Dendritic cell treated with granulocyte-macrophage colony-stimulating factor and Interleukin-4, amounts not matched to agents 40 ng/mL and 50 ng/mL, for 4 days (primary cell): ENCODE measurements at regions not wholly inside any gene's neighbourhood (a gene's known extent, or its start where the extent isn't known, plus 50 kb on each side); places are given as distances from the start of the nearest gene placed in this dataset.

Experiments used
- H3K27ac Mint-ChIP-seq: one replicate; pipeline ENCODE4 v1.8.0; 2022; ENCODE audit warnings: mild to moderate bottlenecking, mixed read lengths
- H3K27me3 Mint-ChIP-seq: one replicate; pipeline ENCODE4 v1.8.0; 2022; ENCODE audit warnings: mild to moderate bottlenecking, mixed read lengths
- H3K36me3 Mint-ChIP-seq: one replicate; pipeline ENCODE4 v1.8.0; 2022; ENCODE audit warnings: low read depth, mixed read lengths
- H3K4me1 Mint-ChIP-seq: one replicate; pipeline ENCODE4 v1.8.0; 2022; ENCODE audit warnings: low read depth, mixed read lengths
- H3K4me3 Mint-ChIP-seq: one replicate; pipeline ENCODE4 v1.8.0; 2022; ENCODE audit warnings: mild to moderate bottlenecking, moderate library complexity, mixed read lengths
- H3K9me3 Mint-ChIP-seq: one replicate; pipeline ENCODE4 v1.8.0; 2022; ENCODE audit warnings: mixed read lengths
- intact Hi-C: fragments of 100-400 bp; cut with micrococcal nuclease; formaldehyde crosslinking; loops from one replicate; pipeline ENCODE4 v1.15.0; 2022

- H3K9me3 Mint-ChIP-seq, result no peaks in the 10 kb centered on the region
- H3K36me3 Mint-ChIP-seq, result no peaks in the 10 kb centered on the region
- H3K27ac Mint-ChIP-seq, result no peak overlapping the region
- no peak overlapping the region for H3K4me3 Mint-ChIP-seq
- intact Hi-C loops, result no loop called here
- no peaks in the 10 kb centered on the region for H3K27me3 Mint-ChIP-seq
- H3K4me1 Mint-ChIP-seq, result no peaks in the 10 kb centered on the region
These were observed 88.9 kb downstream of the RASSF10 start for GRCh38 chr11:13098063-13098462.

GRCh38 chr11:13098616-13099289 is 89.6 kb downstream of the RASSF10 start:
- intact Hi-C loops, result no loop called here
- no peak overlapping the region for H3K27ac Mint-ChIP-seq
- H3K27me3 Mint-ChIP-seq, result no peaks in the 10 kb centered on the region
- no peaks in the 10 kb centered on the region for H3K4me1 Mint-ChIP-seq
- no peaks in the 10 kb centered on the region for H3K9me3 Mint-ChIP-seq
- no peaks in the 10 kb centered on the region for H3K36me3 Mint-ChIP-seq
- H3K4me3 Mint-ChIP-seq, result no peak overlapping the region

- no peaks in the 10 kb centered on the region for H3K36me3 Mint-ChIP-seq
- intact Hi-C loops, result no loop called here
- H3K4me3 Mint-ChIP-seq, result no peak overlapping the region
- H3K9me3 Mint-ChIP-seq, result no peaks in the 10 kb centered on the region
- peaks cover 9% of the 10 kb centered on the region for H3K4me1 Mint-ChIP-seq
- H3K27ac Mint-ChIP-seq, result no peak overlapping the region
- peaks cover 3% of the 10 kb centered on the region for H3K27me3 Mint-ChIP-seq
These were observed 92.8 kb downstream of the RASSF10 start for GRCh38 chr11:13101644-13102512.

GRCh38 chr11:13102513-13102840 is 93.4 kb downstream of the RASSF10 start:
- intact Hi-C loops, result no loop called here
- peaks cover 9% of the 10 kb centered on the region for H3K4me1 Mint-ChIP-seq
- H3K36me3 Mint-ChIP-seq, result no peaks in the 10 kb centered on the region
- H3K27me3 Mint-ChIP-seq, result peaks cover 3% of the 10 kb centered on the region
- no peaks in the 10 kb centered on the region for H3K9me3 Mint-ChIP-seq
- H3K27ac Mint-ChIP-seq, result no peak overlapping the region
- H3K4me3 Mint-ChIP-seq, result no peak overlapping the region

- Mint-ChIP-seq H3K9me3 (no peaks in the 10 kb centered on the region), H3K4me1 (peaks cover 9% of the 10 kb centered on the region), H3K36me3 (no peaks in the 10 kb centered on the region), H3K27ac (no peak overlapping the region), H3K27me3 (peaks cover 4% of the 10 kb centered on the region), H3K4me3 (no peak overlapping the region)
- intact Hi-C loops, result no loop called here
These were observed 93.9 kb downstream of the RASSF10 start for GRCh38 chr11:13102865-13103539.

GRCh38 chr11:13103962-13104554 is 94.9 kb downstream of the RASSF10 start:
- Mint-ChIP-seq H3K27ac (no peak overlapping the region), H3K27me3 (peaks cover 4% of the 10 kb centered on the region), H3K9me3 (no peaks in the 10 kb centered on the region), H3K36me3 (no peaks in the 10 kb centered on the region), H3K4me1 (peaks cover 9% of the 10 kb centered on the region), H3K4me3 (no peak overlapping the region)
- intact Hi-C loops, result no loop called here

GRCh38 chr11:13104619-13105236 is 95.6 kb downstream of the RASSF10 start:
- Mint-ChIP-seq H3K36me3 (no peaks in the 10 kb centered on the region), H3K4me1 (peaks cover 9% of the 10 kb centered on the region), H3K27me3 (peaks cover 4% of the 10 kb centered on the region), H3K27ac (no peak overlapping the region), H3K4me3 (no peak overlapping the region), H3K9me3 (no peaks in the 10 kb centered on the region)
- intact Hi-C loops, result no loop called here

GRCh38 chr11:13105237-13105844 is 96.2 kb downstream of the RASSF10 start:
- H3K9me3 Mint-ChIP-seq, result no peaks in the 10 kb centered on the region
- intact Hi-C loops, result no loop called here
- no peaks in the 10 kb centered on the region for H3K36me3 Mint-ChIP-seq
- peaks cover 4% of the 10 kb centered on the region for H3K27me3 Mint-ChIP-seq
- H3K4me1 Mint-ChIP-seq, result peaks cover 9% of the 10 kb centered on the region
- H3K4me3 Mint-ChIP-seq, result no peak overlapping the region
- H3K27ac Mint-ChIP-seq, result no peak overlapping the region

- Mint-ChIP-seq H3K4me3 (no peak overlapping the region), H3K4me1 (peaks cover 9% of the 10 kb centered on the region), H3K27ac (no peak overlapping the region), H3K36me3 (no peaks in the 10 kb centered on the region), H3K9me3 (no peaks in the 10 kb centered on the region), H3K27me3 (peaks cover 4% of the 10 kb centered on the region)
- intact Hi-C loops, result no loop called here
These were observed 98.5 kb downstream of the RASSF10 start for GRCh38 chr11:13107544-13108044.

- Mint-ChIP-seq H3K4me1 (peaks cover 9% of the 10 kb centered on the region), H3K36me3 (no peaks in the 10 kb centered on the region), H3K4me3 (no peak overlapping the region), H3K27ac (no peak overlapping the region), H3K27me3 (peaks cover 4% of the 10 kb centered on the region), H3K9me3 (no peaks in the 10 kb centered on the region)
- intact Hi-C loops, result no loop called here
These were observed 99.3 kb downstream of the RASSF10 start for GRCh38 chr11:13108416-13108815.

- H3K4me3 Mint-ChIP-seq, result no peak overlapping the region
- H3K4me1 Mint-ChIP-seq, result peaks cover 9% of the 10 kb centered on the region
- H3K36me3 Mint-ChIP-seq, result no peaks in the 10 kb centered on the region
- H3K27me3 Mint-ChIP-seq, result peaks cover 3% of the 10 kb centered on the region
- H3K27ac Mint-ChIP-seq, result no peak overlapping the region
- intact Hi-C loops, result no loop called here
- H3K9me3 Mint-ChIP-seq, result no peaks in the 10 kb centered on the region
These were observed 100.5 kb downstream of the RASSF10 start for GRCh38 chr11:13109616-13110015.

- Mint-ChIP-seq H3K27me3 (peaks cover 3% of the 10 kb centered on the region), H3K9me3 (no peaks in the 10 kb centered on the region), H3K27ac (no peak overlapping the region), H3K36me3 (no peaks in the 10 kb centered on the region), H3K4me1 (peaks cover 6% of the 10 kb centered on the region), H3K4me3 (no peak overlapping the region)
- intact Hi-C loops, result no loop called here
These were observed 101.0 kb downstream of the RASSF10 start for GRCh38 chr11:13110145-13110544.
